ENCODE measurements at regions not wholly inside any gene's neighbourhood (a gene's known extent, or its start where the extent isn't known, plus 50 kb on each side); places are given as distances from the start of the nearest gene placed in this dataset.
"Not testable (repeated sequence)": the region's sequence is repeated elsewhere in the genome, so short reads cannot be mapped to it uniquely, and the experiment has no call there.

GRCh38 chr5:25295067-25295466 is 650.3 kb upstream of the CDH10 start:
- Mint-ChIP-seq H3K27ac (no peak overlapping the region), H3K36me3 (peaks cover 0 to 4% (median 0%) of the 10 kb centered on the region in 3 donors), H3K27me3 (no peaks in the 10 kb centered on the region), H3K9me3 (peaks cover 3 to 39% (median 18%) of the 10 kb centered on the region in 9 donors), H3K4me1 (no peaks in the 10 kb centered on the region), H3K4me3 (no peak overlapping the region)
- POLR2A ChIA-PET = no interaction called here
- DNase-seq (no peak), ATAC-seq (no peak)

- ATAC-seq, H3K27me3 Mint-ChIP-seq, H3K36me3 Mint-ChIP-seq, H3K4me3 Mint-ChIP-seq, H3K27ac Mint-ChIP-seq, DNase-seq, POLR2A ChIA-PET, H3K4me1 Mint-ChIP-seq: not testable (repeated sequence)
- peaks cover 0 to 38% (median 13%) of the 10 kb centered on the region in 9 donors for H3K9me3 Mint-ChIP-seq
These were observed 645.0 kb upstream of the CDH10 start for GRCh38 chr5:25289766-25290165.

DNA sequence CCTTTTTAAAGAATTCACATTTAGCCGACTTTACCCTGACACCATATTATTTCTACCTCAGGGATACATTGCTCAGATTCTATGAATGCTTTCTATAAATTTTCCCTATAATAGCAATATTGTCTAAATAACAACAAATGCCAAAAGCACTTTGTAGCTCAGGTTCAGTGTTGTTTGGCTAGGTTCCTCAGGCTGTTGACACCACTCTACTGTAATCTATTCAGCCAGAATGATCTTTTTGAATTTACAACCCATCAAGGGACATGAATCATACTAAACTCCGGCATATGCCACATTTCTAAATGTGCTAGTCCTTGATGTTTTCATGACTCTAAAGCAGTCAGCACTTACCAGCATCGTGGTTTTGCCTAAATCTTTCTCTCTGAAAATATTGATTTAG is 641.5 kb upstream of the CDH10 start:
- DNase-seq = no peak
- POLR2A ChIA-PET = no interaction called here
- H3K4me1 Mint-ChIP-seq = no peaks in the 10 kb centered on the region
- H3K9me3 Mint-ChIP-seq = peaks cover 0 to 34% (median 13%) of the 10 kb centered on the region in 9 donors
- H3K4me3 Mint-ChIP-seq = no peak overlapping the region
- H3K36me3 Mint-ChIP-seq = no peaks in the 10 kb centered on the region
- H3K27ac Mint-ChIP-seq = no peak overlapping the region
- no peak for ATAC-seq
- no peaks in the 10 kb centered on the region for H3K27me3 Mint-ChIP-seq

DNA sequence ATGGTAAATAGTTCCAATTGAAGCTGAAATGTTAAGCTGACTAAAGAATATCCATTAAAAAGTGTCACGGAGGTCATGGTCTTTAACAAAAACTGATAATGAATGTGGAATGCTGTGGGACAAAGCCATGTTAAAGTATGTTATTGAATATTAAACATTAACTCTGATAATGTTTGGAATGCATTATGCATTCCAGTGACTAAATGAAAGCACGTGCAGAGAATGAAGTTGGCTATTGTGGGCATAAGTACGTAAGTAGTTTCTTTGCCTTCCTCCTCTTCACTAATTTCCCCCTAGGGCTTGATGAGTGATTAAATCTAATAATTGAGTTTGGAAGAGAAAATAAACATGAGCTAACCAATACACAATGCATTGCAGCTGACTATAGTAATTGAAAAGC is 640.4 kb upstream of the CDH10 start:
- H3K36me3 Mint-ChIP-seq = no peaks in the 10 kb centered on the region
- peaks cover 0 to 29% (median 8%) of the 10 kb centered on the region in 9 donors for H3K9me3 Mint-ChIP-seq

DNA sequence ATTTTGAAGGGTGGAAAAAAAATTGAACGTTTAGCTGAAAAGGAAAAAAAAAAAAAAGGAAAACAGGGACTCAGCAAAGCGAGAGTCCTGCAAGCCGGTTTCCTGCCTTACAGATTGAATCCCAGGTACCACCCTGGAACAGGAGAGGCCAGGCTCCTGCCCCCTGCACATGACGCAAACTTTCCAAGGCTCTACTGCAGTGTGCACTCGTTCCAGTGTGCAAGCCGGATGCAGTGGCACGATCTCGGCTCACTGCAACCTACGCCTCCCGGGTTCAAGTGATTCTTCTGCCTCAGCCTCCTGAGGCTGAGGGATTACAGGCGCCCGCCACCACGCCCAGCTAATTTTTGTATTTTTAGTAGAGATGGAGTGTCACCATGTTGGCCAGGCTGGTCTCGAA is 618.7 kb upstream of the CDH10 start:
- ATAC-seq, H3K36me3 Mint-ChIP-seq, H3K27me3 Mint-ChIP-seq, POLR2A ChIA-PET, DNase-seq, H3K4me3 Mint-ChIP-seq, H3K4me1 Mint-ChIP-seq, H3K27ac Mint-ChIP-seq: not testable (repeated sequence)
- peaks cover 3 to 37% (median 14%) of the 10 kb centered on the region in 9 donors for H3K9me3 Mint-ChIP-seq

More for the DNA sequence above, 640.4 kb upstream of the CDH10 start:
- no peaks in the 10 kb centered on the region for H3K27me3 Mint-ChIP-seq
- H3K4me3 Mint-ChIP-seq = no peak overlapping the region
- H3K27ac Mint-ChIP-seq = no peak overlapping the region
- H3K4me1 Mint-ChIP-seq = no peaks in the 10 kb centered on the region
- POLR2A ChIA-PET = no interaction called here
- DNase-seq (no peak), ATAC-seq (no peak)

DNA sequence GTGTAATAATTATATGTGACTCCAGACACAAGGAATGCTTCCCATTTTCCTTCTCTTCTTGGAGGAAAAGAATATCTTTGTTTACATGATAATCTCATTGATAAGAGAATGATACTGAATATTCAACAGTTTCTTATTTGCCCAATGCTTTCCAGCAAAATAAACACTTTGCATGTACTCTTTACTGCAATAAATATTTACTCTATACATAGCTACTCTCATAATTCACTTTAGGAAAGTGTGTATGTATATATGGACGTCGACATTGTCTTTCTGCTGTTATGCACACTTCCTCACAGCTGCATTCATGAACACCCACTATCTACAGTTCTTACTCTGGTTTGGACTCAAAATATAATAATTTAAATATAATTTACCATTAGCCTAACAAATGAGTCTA is 617.4 kb upstream of the CDH10 start:
- Mint-ChIP-seq H3K4me3 (no peak overlapping the region), H3K4me1 (no peaks in the 10 kb centered on the region)

DNA sequence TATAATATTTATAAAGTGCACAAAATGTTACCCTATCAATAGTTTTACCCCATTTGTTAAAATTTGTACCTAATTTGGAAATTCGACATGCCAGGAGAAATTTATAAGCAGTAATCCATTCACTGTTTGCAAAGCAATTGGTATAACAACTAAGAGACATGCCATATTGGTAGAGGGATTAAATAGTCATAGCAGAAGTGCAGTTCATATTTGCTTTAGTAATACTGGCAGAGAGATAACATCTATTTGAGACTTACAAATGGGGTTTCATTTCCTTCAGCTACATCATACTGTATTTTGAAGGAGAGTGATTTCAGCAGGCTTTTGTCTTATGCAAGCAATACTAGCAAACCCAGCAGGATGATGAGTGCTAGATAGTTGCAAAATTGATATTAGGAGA is 610.4 kb upstream of the CDH10 start:
- H3K27ac Mint-ChIP-seq = no peak overlapping the region
- ATAC-seq (no peak), DNase-seq (no peak)
- H3K9me3 Mint-ChIP-seq = peaks cover 0 to 32% (median 9%) of the 10 kb centered on the region in 9 donors
- no peaks in the 10 kb centered on the region for H3K4me1 Mint-ChIP-seq
- no peak overlapping the region for H3K4me3 Mint-ChIP-seq
- H3K27me3 Mint-ChIP-seq = no peaks in the 10 kb centered on the region
- peaks cover 0 to 5% (median 0%) of the 10 kb centered on the region in 3 donors for H3K36me3 Mint-ChIP-seq
- POLR2A ChIA-PET = no interaction called here

More for the DNA sequence above, 617.4 kb upstream of the CDH10 start:
- POLR2A ChIA-PET = no interaction called here
- ATAC-seq (no peak), DNase-seq (no peak)
- H3K27me3 Mint-ChIP-seq = no peaks in the 10 kb centered on the region
- peaks cover 3 to 24% (median 10%) of the 10 kb centered on the region in 9 donors for H3K9me3 Mint-ChIP-seq
- peaks cover 0 to 4% (median 0%) of the 10 kb centered on the region in 3 donors for H3K36me3 Mint-ChIP-seq
- no peak overlapping the region for H3K27ac Mint-ChIP-seq

GRCh38 chr5:25241981-25242380 is 597.2 kb upstream of the CDH10 start:
- Mint-ChIP-seq H3K4me3 (no peak overlapping the region), H3K36me3 (no peaks in the 10 kb centered on the region), H3K27ac (no peak overlapping the region), H3K4me1 (no peaks in the 10 kb centered on the region), H3K9me3 (peaks cover 2 to 27% (median 15%) of the 10 kb centered on the region in 9 donors), H3K27me3 (no peaks in the 10 kb centered on the region)
- POLR2A ChIA-PET = no interaction called here
- DNase-seq (no peak), ATAC-seq (no peak)

DNA sequence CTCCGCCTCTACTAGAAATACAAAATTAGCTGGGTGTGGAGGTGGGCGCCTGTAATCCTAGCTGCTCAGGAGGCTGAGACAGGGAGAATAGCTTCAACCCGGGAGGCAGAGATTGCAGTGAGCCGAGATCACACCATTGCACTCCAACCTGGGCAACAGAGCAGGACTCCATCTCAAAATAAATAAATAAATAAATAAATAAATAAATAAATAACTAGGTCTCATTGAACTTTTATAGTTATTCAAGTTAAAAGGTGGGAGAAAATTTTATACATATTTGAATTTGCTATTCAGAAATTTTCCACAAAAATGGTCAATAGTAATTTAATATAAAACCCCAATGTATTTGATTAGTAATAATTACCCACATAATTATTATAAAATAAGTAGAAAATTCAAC is 593.9 kb upstream of the CDH10 start:
- H3K4me1 Mint-ChIP-seq, ATAC-seq, POLR2A ChIA-PET, H3K27ac Mint-ChIP-seq, H3K36me3 Mint-ChIP-seq, DNase-seq, H3K27me3 Mint-ChIP-seq, H3K4me3 Mint-ChIP-seq: not testable (repeated sequence)
- H3K9me3 Mint-ChIP-seq = peaks cover 2 to 39% (median 14%) of the 10 kb centered on the region in 9 donors

GRCh38 chr5:25224316-25224982 is 579.7 kb upstream of the CDH10 start:
- Mint-ChIP-seq H3K4me1 (no peaks in the 10 kb centered on the region), H3K36me3 (no peaks in the 10 kb centered on the region), H3K9me3 (peaks cover 0 to 13% (median 10%) of the 10 kb centered on the region in 9 donors), H3K27ac (no peak overlapping the region), H3K4me3 (no peak overlapping the region), H3K27me3 (no peaks in the 10 kb centered on the region)
- DNase-seq = no peak
- ATAC-seq = no peak
- POLR2A ChIA-PET = no interaction called here

DNA sequence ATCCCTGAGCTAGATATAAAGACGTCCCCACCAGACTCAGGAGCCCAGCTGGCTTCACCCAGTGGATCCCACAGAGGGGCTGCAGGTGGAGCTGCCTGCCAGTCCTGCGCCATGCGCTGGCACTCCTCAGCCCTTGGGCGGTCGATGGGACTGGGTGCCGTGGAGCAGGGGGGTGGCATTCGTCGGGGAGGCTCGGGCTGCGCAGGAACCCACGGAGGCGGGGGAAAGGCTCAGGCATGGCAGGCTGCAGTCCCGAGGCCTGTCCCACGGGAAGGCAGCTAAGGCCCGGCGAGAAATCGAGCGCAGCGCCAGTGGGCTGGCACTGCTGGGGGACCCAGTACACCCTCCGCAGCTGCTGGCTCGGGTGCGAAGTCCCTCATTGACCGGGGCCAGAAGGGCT is 555.1 kb upstream of the CDH10 start:
- H3K27ac Mint-ChIP-seq, H3K27me3 Mint-ChIP-seq, H3K4me1 Mint-ChIP-seq, H3K36me3 Mint-ChIP-seq, ATAC-seq, POLR2A ChIA-PET, H3K4me3 Mint-ChIP-seq: not testable (repeated sequence)
- H3K9me3 Mint-ChIP-seq = peaks cover 0 to 35% (median 9%) of the 10 kb centered on the region in 9 donors
- DNase-seq = peak in 1 of 10 donors; percentile 58

DNA sequence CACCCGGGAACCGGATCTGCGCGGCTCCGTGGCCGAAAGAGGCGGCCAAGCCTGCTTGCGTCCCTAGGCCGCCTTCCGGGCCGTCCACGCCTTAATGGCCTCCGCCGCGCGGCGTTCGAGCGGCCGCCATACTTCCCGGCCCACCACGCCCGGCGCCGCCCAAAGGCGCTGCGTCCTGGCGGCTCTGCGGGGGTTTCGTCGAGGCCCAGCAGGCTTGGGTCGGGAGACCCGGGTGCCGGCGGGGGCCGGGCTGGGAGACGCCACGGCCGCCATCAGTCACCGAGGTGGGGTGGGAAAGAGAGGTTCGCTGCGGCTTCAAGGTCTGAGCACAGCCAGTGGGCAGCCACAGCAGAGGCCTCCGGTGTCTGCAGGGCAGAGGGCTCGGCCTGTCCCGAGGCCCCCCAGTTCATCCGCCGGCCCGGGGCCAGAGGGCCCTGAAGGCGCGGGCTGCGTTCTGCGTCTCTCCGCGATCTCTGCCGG is 545.8 kb upstream of the CDH10 start:
- Mint-ChIP-seq H3K27me3 (no peaks in the 10 kb centered on the region), H3K36me3 (no peaks in the 10 kb centered on the region), H3K4me3 (peak overlapping the region in 1 of 10 donors; percentile 23), H3K4me1 (no peaks in the 10 kb centered on the region), H3K27ac (no peak overlapping the region), H3K9me3 (peaks cover 6 to 34% (median 10%) of the 10 kb centered on the region in 9 donors)
- ATAC-seq (peak in 1 of 2 donors; percentile 41), DNase-seq (peak in 1 of 10 donors; percentile 1)
- POLR2A ChIA-PET = no interaction called here

GRCh38 chr5:25181249-25181648 is 536.5 kb upstream of the CDH10 start:
- Mint-ChIP-seq H3K27me3 (no peaks in the 10 kb centered on the region), H3K4me3 (no peak overlapping the region), H3K27ac (no peak overlapping the region), H3K9me3 (peaks cover 6 to 49% (median 29%) of the 10 kb centered on the region in 9 donors), H3K36me3 (peaks cover 0 to 17% (median 0%) of the 10 kb centered on the region in 3 donors), H3K4me1 (no peaks in the 10 kb centered on the region)
- DNase-seq (peak in 1 of 10 donors; percentile 61), ATAC-seq (no peak)
- POLR2A ChIA-PET = no interaction called here

- H3K9me3 Mint-ChIP-seq = peaks cover 0 to 23% (median 11%) of the 10 kb centered on the region in 9 donors
- H3K4me3 Mint-ChIP-seq, DNase-seq, H3K36me3 Mint-ChIP-seq, H3K27me3 Mint-ChIP-seq, POLR2A ChIA-PET, H3K4me1 Mint-ChIP-seq, ATAC-seq, H3K27ac Mint-ChIP-seq: not testable (repeated sequence)
These were observed 517.8 kb upstream of the CDH10 start for GRCh38 chr5:25162616-25163015.

Data from naive thymus-derived CD8-positive, alpha-beta T cell (primary cell).